Bronchial epithelial cell (primary cell): ENCODE measurements at regions not wholly inside any gene's neighbourhood (a gene's known extent, or its start where the extent isn't known, plus 50 kb on each side); places are given as distances from the start of the nearest gene placed in this dataset.

Experiments
- DNase-seq: peaks from one replicate; pipeline ENCODE4 v3.0.0-alpha.2; 2010; ENCODE audit warnings: low read depth
- FAIRE-seq: peaks from 2 replicates; lab custom pipeline; 2011; peaks lifted over from hg19 to GRCh38; lab: Jason Lieb, UNC
- H3K27me3 ChIP-seq: 2 replicates; pipeline ENCODE4 v1.5.1; 2011; ENCODE audit warnings: low read length; ENCODE audit not compliant: control insufficient read depth, insufficient read depth
- H3K36me3 ChIP-seq: 2 replicates; pipeline ENCODE4 v1.5.1; 2011; ENCODE audit warnings: low read length; ENCODE audit not compliant: control insufficient read depth, insufficient read depth
- H3K4me3 ChIP-seq: 2 replicates; pipeline ENCODE4 v1.5.1; 2011; ENCODE audit warnings: mild to moderate bottlenecking, low read depth, low read length, control low read depth
- TF ChIP-seq, protein P1 (sequence below): IDR thresholded peaks from 2 replicates; pipeline ENCODE4 v1.5.1; 2011; ENCODE audit warnings: mild to moderate bottlenecking, moderate library complexity, low read length, control low read depth, inconsistent platforms; ENCODE audit not compliant: insufficient read depth, severe bottlenecking

- Histone ChIP-seq H3K36me3 (no peaks in the 10 kb centered on the region), H3K4me3 (no peak overlapping the region), H3K27me3 (no peaks in the 10 kb centered on the region)
- peak; percentile 28 for FAIRE-seq
- TF ChIP-seq, protein P1, sequence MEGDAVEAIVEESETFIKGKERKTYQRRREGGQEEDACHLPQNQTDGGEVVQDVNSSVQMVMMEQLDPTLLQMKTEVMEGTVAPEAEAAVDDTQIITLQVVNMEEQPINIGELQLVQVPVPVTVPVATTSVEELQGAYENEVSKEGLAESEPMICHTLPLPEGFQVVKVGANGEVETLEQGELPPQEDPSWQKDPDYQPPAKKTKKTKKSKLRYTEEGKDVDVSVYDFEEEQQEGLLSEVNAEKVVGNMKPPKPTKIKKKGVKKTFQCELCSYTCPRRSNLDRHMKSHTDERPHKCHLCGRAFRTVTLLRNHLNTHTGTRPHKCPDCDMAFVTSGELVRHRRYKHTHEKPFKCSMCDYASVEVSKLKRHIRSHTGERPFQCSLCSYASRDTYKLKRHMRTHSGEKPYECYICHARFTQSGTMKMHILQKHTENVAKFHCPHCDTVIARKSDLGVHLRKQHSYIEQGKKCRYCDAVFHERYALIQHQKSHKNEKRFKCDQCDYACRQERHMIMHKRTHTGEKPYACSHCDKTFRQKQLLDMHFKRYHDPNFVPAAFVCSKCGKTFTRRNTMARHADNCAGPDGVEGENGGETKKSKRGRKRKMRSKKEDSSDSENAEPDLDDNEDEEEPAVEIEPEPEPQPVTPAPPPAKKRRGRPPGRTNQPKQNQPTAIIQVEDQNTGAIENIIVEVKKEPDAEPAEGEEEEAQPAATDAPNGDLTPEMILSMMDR: no peak
- no peak for DNase-seq
Observed at GRCh38 chr2:117755768-117756167, 58.7 kb upstream of the DDX18 start.

GRCh38 chr2:117760916-117761315, 53.6 kb upstream of the DDX18 start:
- Histone ChIP-seq H3K27me3 (no peaks in the 10 kb centered on the region), H3K4me3 (no peak overlapping the region), H3K36me3 (no peaks in the 10 kb centered on the region)
- TF ChIP-seq, protein P1: no peak
- no peak for FAIRE-seq
- no peak for DNase-seq

DNA sequence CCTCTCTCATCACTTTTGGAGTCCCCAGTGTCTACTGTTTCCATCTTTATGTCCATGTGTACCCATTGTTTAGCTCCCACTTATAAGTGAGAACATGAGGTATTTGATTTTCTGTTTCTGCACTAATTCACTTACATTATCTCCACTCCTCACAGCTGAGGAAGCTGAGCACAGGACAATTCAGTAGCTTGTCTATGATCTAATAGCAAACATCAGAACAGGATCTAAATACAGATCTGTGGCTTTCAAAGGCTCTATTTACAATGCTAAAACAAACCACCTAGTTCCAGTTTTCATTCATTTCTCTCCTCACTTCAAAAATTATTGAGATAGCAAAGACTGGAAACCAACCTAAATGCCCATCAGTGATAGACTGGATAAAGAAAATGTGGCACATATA, 52.0 kb upstream of the DDX18 start:
- DNase-seq: no peak
- Histone ChIP-seq H3K4me3 (no peak overlapping the region), H3K27me3 (no peaks in the 10 kb centered on the region), H3K36me3 (no peaks in the 10 kb centered on the region)
- no peak for FAIRE-seq
- TF ChIP-seq, protein P1: no peak

DNA sequence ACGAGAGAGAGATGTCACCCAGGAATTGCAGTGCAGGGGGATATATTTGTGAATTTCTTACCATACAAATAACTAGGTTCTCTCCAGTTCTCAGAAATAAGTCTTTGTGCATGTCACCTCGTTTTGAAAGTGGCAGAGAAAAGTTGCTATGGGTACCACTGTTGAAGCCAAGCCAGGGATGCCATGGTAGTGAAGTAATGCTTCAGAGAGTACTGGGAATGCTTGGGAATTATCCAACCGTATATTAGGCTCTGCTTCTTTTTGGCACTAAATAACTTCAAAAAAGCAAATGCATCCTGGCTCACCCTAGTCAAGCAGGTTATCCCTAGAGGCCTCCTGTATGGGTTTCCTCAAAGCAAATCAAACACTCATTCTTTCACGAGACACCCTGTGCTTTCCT, 50.7 kb upstream of the DDX18 start:
- no peaks in the 10 kb centered on the region for H3K27me3 ChIP-seq
- no peak overlapping the region for H3K4me3 ChIP-seq
- DNase-seq (no peak), FAIRE-seq (no peak)
- TF ChIP-seq, protein P1: no peak
- no peaks in the 10 kb centered on the region for H3K36me3 ChIP-seq
